HepG2 (cell line): ENCODE measurements at regions not wholly inside any gene's neighbourhood (a gene's known extent, or its start where the extent isn't known, plus 50 kb on each side); places are given as distances from the start of the nearest gene placed in this dataset.

Source experiments
- ATAC-seq: fragments of 200-7000 bp; cut with Tn5 transposase; 3 replicates; pipeline ENCODE4 v1.9.1; 2020; ENCODE audit warnings: mild to moderate bottlenecking, moderate library complexity
- BruUV-seq: library from RNA; stranded (reverse); fragments of 400-500 nt; replicated peaks from 2 replicates; lab custom pipeline; 2021; lab: Mats Ljungman, UMichigan
- CTCF ChIA-PET: fragments of 300-600 bp; formaldehyde crosslinking; extraction: SDS; loops from one replicate; lab custom pipeline; 2021; ENCODE audit warnings: low total read pairs, inconsistent platforms, low intra/inter-chr PET ratio; lab: Yijun Ruan, JAX
- POLR2A ChIA-PET: fragments of 350-600 bp; sonication (Branson Sonifier 250); formaldehyde crosslinking; loops from one replicate; lab custom pipeline; 2020; ENCODE audit warnings: antibody characterized with exemption, inconsistent platforms; lab: Yijun Ruan, JAX
- DNase-seq: peaks from one replicate; pipeline ENCODE4 v3.0.0-alpha.2; 2015; ENCODE audit warnings: low spot score
- FAIRE-seq: peaks from 3 replicates; lab custom pipeline; 2011; peaks lifted over from hg19 to GRCh38; lab: Jason Lieb, UNC
- H2AFZ ChIP-seq: one replicate; pipeline ENCODE4 v1.6.1; 2011; ENCODE audit warnings: low read length, inconsistent platforms
- H3K27ac ChIP-seq: fragments of 300-600 bp; 3 replicates; pipeline ENCODE4 v1.8.0; 2011; ENCODE audit warnings: mixed run types, mild to moderate bottlenecking, mixed read lengths, low read length, inconsistent platforms; ENCODE audit not compliant: insufficient read depth; ENCODE audit errors: extremely low read length
- H3K27me3 ChIP-seq, 2 experiments: fragments of 200-600 bp in 1 of 2; 2 replicates in 1 of 2; 3 replicates in 1 of 2; pipeline versions ENCODE4 v1.6.0 to v1.8.0; 2011; ENCODE audit warnings: low read length in 2 of 2, mild to moderate bottlenecking in 2 of 2, moderate library complexity in 2 of 2, inconsistent platforms in 1 of 2; ENCODE audit not compliant: insufficient read depth in 2 of 2, control insufficient read depth in 1 of 2
- H3K36me3 ChIP-seq, 2 experiments: fragments of 200-600 bp in 1 of 2; replicated peaks in 1 of 2; 2 replicates in 1 of 2; 3 replicates in 1 of 2; pipeline versions ENCODE4 v1.5.1 to v1.8.0; 2011; ENCODE audit warnings: low read length in 2 of 2, inconsistent platforms in 1 of 2; ENCODE audit not compliant: insufficient read depth in 2 of 2, control insufficient read depth in 1 of 2
- H3K4me1 ChIP-seq: 2 replicates; pipeline ENCODE4 v1.5.1; 2012; ENCODE audit warnings: low read length, inconsistent platforms; ENCODE audit not compliant: insufficient read depth
- H3K4me2 ChIP-seq: 2 replicates; pipeline ENCODE4 v1.6.0; 2011; ENCODE audit warnings: low read depth, low read length, inconsistent platforms
- H3K4me3 ChIP-seq, 3 experiments: fragments of 200-600 bp in 1 of 3; sonication (generic), shearing (Covaris generic) in 1 of 3; replicated peaks in 1 of 3; 2 replicates each; pipeline ENCODE4 v1.5.1; 2011 to 2016; ENCODE audit warnings: low read length in 3 of 3, inconsistent platforms in 2 of 3, low read depth in 2 of 3, mild to moderate bottlenecking in 2 of 3, control low read depth in 1 of 3, mixed read lengths in 1 of 3; ENCODE audit not compliant: insufficient read depth in 1 of 3
- H3K79me2 ChIP-seq: one replicate; pipeline ENCODE4 v1.6.1; 2011; ENCODE audit warnings: low read length, inconsistent platforms; ENCODE audit not compliant: insufficient read depth
- H3K9ac ChIP-seq: 2 replicates; pipeline ENCODE4 v1.6.0; 2011; ENCODE audit warnings: mild to moderate bottlenecking, low read depth, low read length, inconsistent platforms; ENCODE audit not compliant: insufficient read depth
- H3K9me3 ChIP-seq: 2 replicates; pipeline ENCODE4 v1.5.1; 2012; ENCODE audit warnings: mild to moderate bottlenecking, low read length
- H4K20me1 ChIP-seq: 2 replicates; pipeline ENCODE4 v1.6.0; 2011; ENCODE audit warnings: inconsistent platforms, mild to moderate bottlenecking, low read length, moderate library complexity; ENCODE audit not compliant: insufficient read depth
- CC2D1A ChIP-seq: sonication (generic); formaldehyde crosslinking; IDR thresholded peaks from 2 replicates; pipeline ENCODE4 v1.8.1; 2023; ENCODE audit warnings: mild to moderate bottlenecking, missing genetic modification reagents
- GATAD2A ChIP-seq: IDR thresholded peaks from 2 replicates; pipeline ENCODE4 v1.6.1; 2016
- NAIF1 ChIP-seq: sonication (generic); formaldehyde crosslinking; IDR thresholded peaks from 2 replicates; pipeline ENCODE4 v1.5.0; 2020; ENCODE audit warnings: mild to moderate bottlenecking, missing genetic modification reagents, borderline replicate concordance
- PRPF4 ChIP-seq: fragments of 200-400 bp; formaldehyde crosslinking; IDR thresholded peaks from 2 replicates; pipeline ENCODE4 v1.6.1; 2016; ENCODE audit warnings: low read length, low read depth; ENCODE audit not compliant: poor library complexity, severe bottlenecking
- RARG ChIP-seq: sonication (generic); formaldehyde crosslinking; IDR thresholded peaks from 2 replicates; pipeline ENCODE4 v1.4.0; 2020; ENCODE audit warnings: low read depth, mild to moderate bottlenecking, missing genetic modification reagents
- RFX5 ChIP-seq: IDR thresholded peaks from 2 replicates; pipeline ENCODE4 v1.6.1; 2011; ENCODE audit warnings: low read depth, low read length, improper control_type of control experiment
- SKIL ChIP-seq: sonication (generic); formaldehyde crosslinking; IDR thresholded peaks from 2 replicates; pipeline ENCODE4 v1.8.0; 2022; ENCODE audit warnings: missing genetic modification reagents, mild to moderate bottlenecking, moderate library complexity, borderline replicate concordance
- ZFP62 ChIP-seq: sonication (generic); formaldehyde crosslinking; IDR thresholded peaks from 2 replicates; pipeline ENCODE4 v1.4.0; 2020; ENCODE audit warnings: missing genetic modification reagents
- ZNF580 ChIP-seq: IDR thresholded peaks from 2 replicates; pipeline ENCODE4 v1.6.1; 2016; ENCODE audit warnings: low read depth, borderline replicate concordance
- ZNF761 ChIP-seq: sonication (generic); formaldehyde crosslinking; conservative IDR thresholded peaks from 2 replicates; pipeline ENCODE4 v1.4.0; 2020; ENCODE audit warnings: mild to moderate bottlenecking, missing genetic modification reagents
- WGBS: methylation state at CpG from one replicate; pipeline ENCODE4 v1.1.6; 2017; ENCODE audit warnings: low lambda C conversion rate; 5-methylcytosine and 5-hydroxymethylcytosine counted together
- in situ Hi-C: cut with HindIII; loops from 2 replicates; pipeline ENCODE4 v1.10.0; 2017; ENCODE audit warnings: low pct_unique_long_range_greater_than_20kb; ENCODE audit not compliant: extremely low pct_ligation_motif_present
- intact Hi-C: fragments of 100-400 bp; cut with micrococcal nuclease; formaldehyde crosslinking; loops from one replicate; pipeline ENCODE4 v1.10.0; 2022; ENCODE audit not compliant: unreplicated experiment

- CTCF ChIA-PET = no interaction called here
- no peak overlapping the region for H3K9ac ChIP-seq
- in situ Hi-C loops (no loop called here), intact Hi-C loops (no loop called here)
- DNase-seq = no peak
- WGBS = 54% methylated on average over 1 of the region's 1 CpG
- H2AFZ ChIP-seq = no peak overlapping the region
- H3K9me3 ChIP-seq = no peaks in the 10 kb centered on the region
- no peak overlapping the region for H3K4me3 ChIP-seq
- H3K27me3 ChIP-seq = no peaks in the 10 kb centered on the region
- H3K4me1 ChIP-seq = no peaks in the 10 kb centered on the region
- POLR2A ChIA-PET = no interaction called here
- FAIRE-seq = no peak
- TF ChIP-seq ZFP62 (CRISPR knock-in tag) = no peak
- TF ChIP-seq SKIL (CRISPR knock-in tag) = no peak
- no peak for TF ChIP-seq GATAD2A (CRISPR knock-in tag)
- TF ChIP-seq ZNF580 (CRISPR knock-in tag) = no peak
- no peak for TF ChIP-seq RARG
- TF ChIP-seq CC2D1A = no peak
- TF ChIP-seq RFX5 = no peak
- no peak for TF ChIP-seq ZNF761 (CRISPR knock-in tag)
- TF ChIP-seq NAIF1 (CRISPR knock-in tag) = no peak
- no peak for TF ChIP-seq PRPF4
- TF ChIP-seq, all 625 proteins: peak for 0
- Histone ChIP-seq H3K79me2 (no peaks in the 10 kb centered on the region), H3K36me3 (no peaks in the 10 kb centered on the region), H3K27ac (no peak overlapping the region), H4K20me1 (no peaks in the 10 kb centered on the region), H3K4me2 (no peak overlapping the region)
- no peak for ATAC-seq
- no TSS peak for BruUV-seq
Observed at GRCh38 chr4:129862461-129862860, 766.5 kb downstream of the C4orf33 start.
